ENCODE measurements at regions not wholly inside any gene's neighbourhood (a gene's known extent, or its start where the extent isn't known, plus 50 kb on each side); places are given as distances from the start of the nearest gene placed in this dataset.

DNA sequence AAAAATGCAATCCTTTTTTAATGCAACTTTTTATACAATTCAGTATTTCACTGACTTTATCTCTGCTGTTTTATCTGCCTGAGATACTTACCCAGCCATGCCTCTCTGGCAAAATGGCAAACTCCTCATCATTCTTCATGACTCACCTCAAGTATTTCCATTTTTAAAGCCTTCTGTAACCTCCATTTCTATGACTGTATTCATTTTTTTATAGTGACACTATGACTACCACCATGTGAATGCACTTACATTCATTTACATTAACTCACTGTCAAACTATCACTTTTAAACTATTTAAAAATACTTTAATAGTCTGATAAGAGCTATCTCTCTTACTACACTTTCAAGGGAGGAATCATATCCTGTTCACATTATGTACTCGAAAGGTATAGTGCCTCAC lies 99.4 kb upstream of the SCN7A start:
- Histone ChIP-seq H3K79me2 (no peaks in the 10 kb centered on the region), H4K20me1 (ENCODE audit: insufficient read depth, poor library complexity, severe bottlenecking) (no peaks in the 10 kb centered on the region), H2AFZ (no peak overlapping the region), H3K36me3 (replicated peaks; ENCODE audit: insufficient read depth, low read depth) (no peaks in the 10 kb centered on the region), H3K27me3 (no peaks in the 10 kb centered on the region), H3K27ac (no peak overlapping the region), H3K4me1 (ENCODE audit: insufficient read depth) (no peaks in the 10 kb centered on the region), H3K9me2 (replicated peaks; ENCODE audit: insufficient read depth) (no peaks in the 10 kb centered on the region), H3K4me3 (no peak overlapping the region), H3K4me2 (no peak overlapping the region), H3K9me3 (ENCODE audit: low read depth) (no peaks in the 10 kb centered on the region)
- TF ChIP-seq EZH2phosphoT487 (IDR thresholded peaks at IDR 0.05; ENCODE audit: low read depth, severe bottlenecking, unreplicated experiment) (no peak), EZH2 (IDR thresholded peaks at IDR 0.05; ENCODE audit: borderline replicate concordance) (no peak)
- TF ChIP-seq, protein P1, sequence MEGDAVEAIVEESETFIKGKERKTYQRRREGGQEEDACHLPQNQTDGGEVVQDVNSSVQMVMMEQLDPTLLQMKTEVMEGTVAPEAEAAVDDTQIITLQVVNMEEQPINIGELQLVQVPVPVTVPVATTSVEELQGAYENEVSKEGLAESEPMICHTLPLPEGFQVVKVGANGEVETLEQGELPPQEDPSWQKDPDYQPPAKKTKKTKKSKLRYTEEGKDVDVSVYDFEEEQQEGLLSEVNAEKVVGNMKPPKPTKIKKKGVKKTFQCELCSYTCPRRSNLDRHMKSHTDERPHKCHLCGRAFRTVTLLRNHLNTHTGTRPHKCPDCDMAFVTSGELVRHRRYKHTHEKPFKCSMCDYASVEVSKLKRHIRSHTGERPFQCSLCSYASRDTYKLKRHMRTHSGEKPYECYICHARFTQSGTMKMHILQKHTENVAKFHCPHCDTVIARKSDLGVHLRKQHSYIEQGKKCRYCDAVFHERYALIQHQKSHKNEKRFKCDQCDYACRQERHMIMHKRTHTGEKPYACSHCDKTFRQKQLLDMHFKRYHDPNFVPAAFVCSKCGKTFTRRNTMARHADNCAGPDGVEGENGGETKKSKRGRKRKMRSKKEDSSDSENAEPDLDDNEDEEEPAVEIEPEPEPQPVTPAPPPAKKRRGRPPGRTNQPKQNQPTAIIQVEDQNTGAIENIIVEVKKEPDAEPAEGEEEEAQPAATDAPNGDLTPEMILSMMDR (IDR thresholded peaks at IDR 0.05; ENCODE audit: poor library complexity): no peak
- no peak for DNase-seq (ENCODE audit: low spot score)
- WGBS (ENCODE audit: low lambda C conversion rate, missing lambda C conversion rate): 87% methylated on average over 1 of the region's 1 CpG

DNA sequence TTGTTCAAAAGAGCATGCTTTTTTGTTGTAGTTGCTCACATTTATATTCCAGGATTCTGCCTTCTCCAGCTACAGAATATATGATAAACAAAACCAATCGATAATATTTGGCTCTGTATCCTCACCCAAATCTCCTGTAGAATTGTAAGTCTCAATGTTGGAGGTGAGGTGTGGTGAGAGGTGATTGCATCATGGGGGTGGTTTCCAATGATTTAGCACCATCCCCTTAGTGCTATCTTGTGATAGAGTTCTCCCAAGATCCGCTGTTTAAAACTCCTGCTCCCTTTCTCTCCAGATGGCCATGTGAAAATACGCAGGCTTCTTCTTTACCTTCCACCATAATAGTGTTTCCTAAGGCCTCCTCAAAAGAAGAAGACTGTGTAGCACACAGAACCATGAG lies 98.7 kb upstream of the SCN7A start:
- no peaks in the 10 kb centered on the region for H3K4me1 ChIP-seq (ENCODE audit: insufficient read depth)
- 87% methylated on average over 3 of the region's 3 CpGs for WGBS (ENCODE audit: low lambda C conversion rate, missing lambda C conversion rate)
- no peaks in the 10 kb centered on the region for H3K36me3 ChIP-seq (replicated peaks; ENCODE audit: insufficient read depth, low read depth)
- no peaks in the 10 kb centered on the region for H3K79me2 ChIP-seq
- no peak overlapping the region for H2AFZ ChIP-seq
- H4K20me1 ChIP-seq (ENCODE audit: insufficient read depth, poor library complexity, severe bottlenecking): no peaks in the 10 kb centered on the region
- H3K27me3 ChIP-seq: no peaks in the 10 kb centered on the region
- H3K4me2 ChIP-seq: no peak overlapping the region
- no peaks in the 10 kb centered on the region for H3K9me3 ChIP-seq (ENCODE audit: low read depth)
- TF ChIP-seq EZH2 (IDR thresholded peaks at IDR 0.05; ENCODE audit: borderline replicate concordance) (no peak), EZH2phosphoT487 (IDR thresholded peaks at IDR 0.05; ENCODE audit: low read depth, severe bottlenecking, unreplicated experiment) (no peak)
- TF ChIP-seq, protein P1 (IDR thresholded peaks at IDR 0.05; ENCODE audit: poor library complexity): no peak
- no peak overlapping the region for H3K27ac ChIP-seq
- no peaks in the 10 kb centered on the region for H3K9me2 ChIP-seq (replicated peaks; ENCODE audit: insufficient read depth)
- H3K4me3 ChIP-seq: no peak overlapping the region
- no peak for DNase-seq (ENCODE audit: low spot score)

DNA sequence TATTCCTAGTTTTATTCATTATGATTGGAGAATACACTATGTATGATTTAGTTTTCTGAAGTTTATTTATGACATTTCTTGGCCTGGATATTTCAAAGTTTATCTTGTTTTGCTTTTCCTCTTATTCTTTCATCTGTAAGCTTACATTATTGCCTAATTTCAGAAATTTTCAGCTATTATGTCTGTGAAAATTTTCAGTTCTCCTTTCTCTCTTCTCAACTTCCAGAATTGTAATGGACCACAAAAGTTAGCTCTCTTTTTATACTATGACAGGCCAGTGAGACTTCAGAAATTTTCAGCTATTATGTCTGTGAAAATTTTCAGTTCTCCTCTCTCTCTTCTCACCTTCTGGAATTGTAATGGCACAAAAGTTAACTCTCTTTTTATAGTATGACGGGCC lies 97.2 kb upstream of the SCN7A start:
- no peaks in the 10 kb centered on the region for H3K4me1 ChIP-seq (ENCODE audit: insufficient read depth)
- no peak for DNase-seq (ENCODE audit: low spot score)
- H3K27ac ChIP-seq: no peak overlapping the region
- H3K4me2 ChIP-seq: no peak overlapping the region
- no peaks in the 10 kb centered on the region for H3K36me3 ChIP-seq (replicated peaks; ENCODE audit: insufficient read depth, low read depth)
- WGBS (ENCODE audit: low lambda C conversion rate, missing lambda C conversion rate): 0% methylated on average over 1 of the region's 1 CpG
- H3K27me3 ChIP-seq: no peaks in the 10 kb centered on the region
- H2AFZ ChIP-seq: no peak overlapping the region
- no peaks in the 10 kb centered on the region for H3K79me2 ChIP-seq
- H3K9me3 ChIP-seq (ENCODE audit: low read depth): no peaks in the 10 kb centered on the region
- no peak overlapping the region for H3K4me3 ChIP-seq
- TF ChIP-seq EZH2phosphoT487 (IDR thresholded peaks at IDR 0.05; ENCODE audit: low read depth, severe bottlenecking, unreplicated experiment) (no peak), EZH2 (IDR thresholded peaks at IDR 0.05; ENCODE audit: borderline replicate concordance) (no peak)
- TF ChIP-seq, protein P1 (IDR thresholded peaks at IDR 0.05; ENCODE audit: poor library complexity): no peak
- H4K20me1 ChIP-seq (ENCODE audit: insufficient read depth, poor library complexity, severe bottlenecking): no peaks in the 10 kb centered on the region
- H3K9me2 ChIP-seq (replicated peaks; ENCODE audit: insufficient read depth): no peaks in the 10 kb centered on the region

DNA sequence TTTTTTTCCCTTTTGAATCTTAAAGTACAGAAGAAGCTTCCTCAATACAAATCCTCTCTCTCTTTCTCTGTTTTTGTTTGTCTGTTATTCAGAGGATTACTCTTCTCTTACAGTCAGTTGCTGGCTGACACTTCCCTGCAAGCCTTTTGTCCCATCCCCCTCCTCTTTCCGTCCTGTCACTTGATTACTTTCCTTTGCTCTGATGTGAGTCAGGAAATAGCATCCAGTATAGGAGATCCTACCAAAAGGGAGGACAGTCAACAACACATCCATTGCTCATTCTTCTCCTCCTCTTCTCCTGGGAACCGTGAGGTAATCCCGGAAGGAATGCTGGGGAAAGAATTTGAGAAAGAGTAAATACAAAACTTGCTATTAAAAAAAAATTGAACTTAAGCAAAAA lies 79.3 kb upstream of the SCN7A start:
- Histone ChIP-seq H3K27ac (no peak overlapping the region), H2AFZ (no peak overlapping the region), H3K9me2 (replicated peaks; ENCODE audit: insufficient read depth) (no peaks in the 10 kb centered on the region), H3K4me1 (ENCODE audit: insufficient read depth) (no peaks in the 10 kb centered on the region), H3K27me3 (no peaks in the 10 kb centered on the region), H3K79me2 (no peaks in the 10 kb centered on the region), H3K36me3 (replicated peaks; ENCODE audit: insufficient read depth, low read depth) (no peaks in the 10 kb centered on the region), H3K9me3 (ENCODE audit: low read depth) (no peaks in the 10 kb centered on the region), H4K20me1 (ENCODE audit: insufficient read depth, poor library complexity, severe bottlenecking) (no peaks in the 10 kb centered on the region), H3K4me3 (no peak overlapping the region), H3K4me2 (no peak overlapping the region)
- 22% methylated on average over 3 of the region's 3 CpGs for WGBS (ENCODE audit: low lambda C conversion rate, missing lambda C conversion rate)
- no peak for DNase-seq (ENCODE audit: low spot score)
- TF ChIP-seq, protein P1 (IDR thresholded peaks at IDR 0.05; ENCODE audit: poor library complexity): no peak
- TF ChIP-seq EZH2 (IDR thresholded peaks at IDR 0.05; ENCODE audit: borderline replicate concordance): no peak
- TF ChIP-seq EZH2phosphoT487 (IDR thresholded peaks at IDR 0.05; ENCODE audit: low read depth, severe bottlenecking, unreplicated experiment): no peak
